ENCODE measurements at regions not wholly inside any gene's neighbourhood (a gene's known extent, or its start where the extent isn't known, plus 50 kb on each side); places are given as distances from the start of the nearest gene placed in this dataset.

DNA sequence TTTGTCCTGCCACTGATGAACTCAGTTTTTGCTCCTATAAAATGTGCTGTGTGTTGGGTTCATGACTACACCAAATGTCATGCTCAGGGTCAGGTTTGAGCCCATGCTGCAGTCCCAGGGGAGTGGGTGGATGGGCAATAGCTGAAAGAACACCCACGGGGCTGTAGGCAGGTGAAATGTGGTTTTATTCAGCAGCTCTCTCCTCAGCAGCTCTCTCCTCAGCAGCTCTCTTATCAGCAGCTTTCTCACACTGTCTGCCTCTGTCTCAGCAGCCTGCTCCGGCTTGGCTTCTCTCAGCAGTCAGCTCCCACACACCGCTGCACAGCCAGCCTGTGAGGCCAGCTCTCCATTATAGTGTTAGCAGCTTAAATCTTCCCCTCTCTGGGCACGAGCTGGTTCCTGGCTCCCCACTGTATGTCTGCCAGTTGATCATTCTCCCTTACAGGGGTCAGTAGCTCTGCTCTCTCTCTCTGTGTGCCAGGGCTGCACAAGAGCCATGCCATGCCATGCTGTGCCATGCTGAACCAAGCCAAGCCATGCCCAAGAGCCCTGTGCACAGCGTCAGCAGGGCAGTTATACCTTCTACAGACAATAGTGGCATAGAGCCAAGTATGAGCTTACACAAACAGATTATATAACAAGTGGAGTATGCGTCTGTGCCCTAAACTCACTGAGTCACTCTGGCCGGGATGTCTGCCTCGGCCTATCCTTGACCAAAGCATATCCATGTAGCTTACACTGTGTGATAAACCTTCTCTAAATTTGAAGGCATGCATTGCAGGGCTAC is 303.3 kb upstream of the TMPO start:
- WGBS (ENCODE audit: extremely low coverage, insufficient coverage, low lambda C conversion rate), result no CpG with 5 or more reads among the region's 8 CpGs
- Histone ChIP-seq H4K5ac (ENCODE audit: low read length) (no peak overlapping the region), H3K36me3 (ENCODE audit: control insufficient read depth, insufficient read depth, low read length) (no peaks in the 10 kb centered on the region), H3K4ac (ENCODE audit: low read depth, low read length) (no peak overlapping the region), H3K56ac (ENCODE audit: low read length) (no peak overlapping the region), H3K79me1 (ENCODE audit: low read length) (no peaks in the 10 kb centered on the region), H2BK15ac (replicated peaks; ENCODE audit: low read depth) (no peak overlapping the region), H2AK5ac (ENCODE audit: low read length) (peak overlapping the region; percentile 45), H2BK5ac (ENCODE audit: low read length) (no peak overlapping the region), H3K9ac (ENCODE audit: low read length) (no peak overlapping the region), H3K18ac (ENCODE audit: low read length) (no peak overlapping the region), H4K8ac (ENCODE audit: low read depth, low read length) (no peak overlapping the region), H3K4me3 (ENCODE audit: low read length) (no peak overlapping the region), H3K23ac (ENCODE audit: low read length) (no peak overlapping the region), H3K4me2 (ENCODE audit: low read length) (no peak overlapping the region), H3K27ac (ENCODE audit: low read depth, low read length) (no peak overlapping the region), H3K79me2 (ENCODE audit: control insufficient read depth, insufficient read depth, low read length) (no peaks in the 10 kb centered on the region), H2BK120ac (ENCODE audit: low read depth, low read length) (no peak overlapping the region), H3K4me1 (ENCODE audit: control insufficient read depth, low read depth, low read length) (peaks cover 6% of the 10 kb centered on the region), H3K27me3 (ENCODE audit: insufficient read depth, low read length, poor library complexity) (no peaks in the 10 kb centered on the region)
- no peak for DNase-seq

- Histone ChIP-seq H2BK5ac (ENCODE audit: low read length) (no peak overlapping the region), H2BK120ac (ENCODE audit: low read depth, low read length) (no peak overlapping the region), H3K56ac (ENCODE audit: low read length) (no peak overlapping the region), H3K79me2 (ENCODE audit: control insufficient read depth, insufficient read depth, low read length) (no peaks in the 10 kb centered on the region), H3K23ac (ENCODE audit: low read length) (no peak overlapping the region), H4K8ac (ENCODE audit: low read depth, low read length) (no peak overlapping the region), H3K4me3 (ENCODE audit: low read length) (no peak overlapping the region), H3K4ac (ENCODE audit: low read depth, low read length) (peak overlapping the region; percentile 8), H3K79me1 (ENCODE audit: low read length) (no peaks in the 10 kb centered on the region), H3K18ac (ENCODE audit: low read length) (peak overlapping the region; percentile 46), H3K27me3 (ENCODE audit: insufficient read depth, low read length, poor library complexity) (no peaks in the 10 kb centered on the region), H3K4me2 (ENCODE audit: low read length) (no peak overlapping the region), H3K4me1 (ENCODE audit: control insufficient read depth, low read depth, low read length) (peaks cover 6% of the 10 kb centered on the region), H3K9ac (ENCODE audit: low read length) (no peak overlapping the region), H2BK15ac (replicated peaks; ENCODE audit: low read depth) (no peak overlapping the region), H4K5ac (ENCODE audit: low read length) (no peak overlapping the region), H3K27ac (ENCODE audit: low read depth, low read length) (no peak overlapping the region), H3K36me3 (ENCODE audit: control insufficient read depth, insufficient read depth, low read length) (no peaks in the 10 kb centered on the region), H2AK5ac (ENCODE audit: low read length) (no peak overlapping the region)
- DNase-seq, result peak; percentile 71
- WGBS (ENCODE audit: extremely low coverage, insufficient coverage, low lambda C conversion rate), result no CpG with 5 or more reads among the region's 6 CpGs
Observed at GRCh38 chr12:98213556-98213955, 301.8 kb upstream of the TMPO start.

DNA sequence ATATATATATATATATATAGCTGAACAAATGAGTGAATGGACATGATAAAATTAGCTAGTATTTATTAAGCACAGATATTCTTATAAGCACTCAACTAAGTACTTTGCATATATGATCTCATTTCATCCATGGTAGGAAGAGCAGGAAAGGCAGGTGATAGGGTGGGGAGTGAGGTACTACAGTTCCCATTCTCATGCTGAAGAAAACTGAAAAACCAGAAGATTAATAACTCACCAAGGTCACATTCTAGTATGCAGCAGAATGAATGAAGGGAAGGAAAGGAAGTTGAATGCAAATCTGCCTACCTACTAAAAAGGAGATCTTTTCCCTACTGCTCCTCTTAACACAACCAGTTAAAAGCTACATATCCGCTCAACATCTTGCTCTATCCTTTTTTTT is 298.1 kb upstream of the TMPO start:
- Histone ChIP-seq H3K79me2 (ENCODE audit: control insufficient read depth, insufficient read depth, low read length) (no peaks in the 10 kb centered on the region), H2BK15ac (replicated peaks; ENCODE audit: low read depth) (no peak overlapping the region), H3K4me2 (ENCODE audit: low read length) (no peak overlapping the region), H2AK5ac (ENCODE audit: low read length) (no peak overlapping the region), H3K23ac (ENCODE audit: low read length) (no peak overlapping the region), H2BK120ac (ENCODE audit: low read depth, low read length) (no peak overlapping the region), H3K4me3 (ENCODE audit: low read length) (no peak overlapping the region), H3K9ac (ENCODE audit: low read length) (no peak overlapping the region), H3K56ac (ENCODE audit: low read length) (no peak overlapping the region), H4K5ac (ENCODE audit: low read length) (no peak overlapping the region), H3K4me1 (ENCODE audit: control insufficient read depth, low read depth, low read length) (peaks cover 6% of the 10 kb centered on the region), H2BK5ac (ENCODE audit: low read length) (no peak overlapping the region), H4K8ac (ENCODE audit: low read depth, low read length) (no peak overlapping the region), H3K4ac (ENCODE audit: low read depth, low read length) (no peak overlapping the region), H3K27me3 (ENCODE audit: insufficient read depth, low read length, poor library complexity) (no peaks in the 10 kb centered on the region), H3K27ac (ENCODE audit: low read depth, low read length) (no peak overlapping the region), H3K18ac (ENCODE audit: low read length) (no peak overlapping the region), H3K36me3 (ENCODE audit: control insufficient read depth, insufficient read depth, low read length) (no peaks in the 10 kb centered on the region), H3K79me1 (ENCODE audit: low read length) (no peaks in the 10 kb centered on the region)
- no CpG with 5 or more reads among the region's 1 CpG for WGBS (ENCODE audit: extremely low coverage, insufficient coverage, low lambda C conversion rate)
- DNase-seq, result no peak

DNA sequence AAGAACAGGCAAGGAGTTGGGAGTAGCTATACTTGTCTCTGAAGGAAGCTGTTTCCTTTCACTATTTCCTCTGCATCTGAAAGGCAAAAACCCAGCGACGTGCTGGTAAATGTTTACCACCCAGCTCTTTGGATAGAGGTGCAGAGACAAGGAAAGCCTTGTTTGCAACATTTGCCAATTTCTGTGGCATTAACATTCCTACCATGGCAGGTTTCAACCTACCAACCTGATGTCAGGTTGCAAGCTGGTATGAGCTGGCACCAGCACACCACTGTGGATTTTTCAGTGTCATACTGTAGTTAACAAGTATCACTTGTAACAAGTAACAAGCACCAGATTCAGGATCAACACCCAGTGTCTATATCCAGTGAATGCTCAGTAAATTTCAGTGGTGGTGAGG is 294.8 kb upstream of the TMPO start:
- Histone ChIP-seq H4K8ac (ENCODE audit: low read depth, low read length) (no peak overlapping the region), H2AK5ac (ENCODE audit: low read length) (peak overlapping the region; percentile 2), H3K79me1 (ENCODE audit: low read length) (no peaks in the 10 kb centered on the region), H3K79me2 (ENCODE audit: control insufficient read depth, insufficient read depth, low read length) (no peaks in the 10 kb centered on the region), H2BK120ac (ENCODE audit: low read depth, low read length) (no peak overlapping the region), H3K18ac (ENCODE audit: low read length) (peak overlapping the region; percentile 29), H3K36me3 (ENCODE audit: control insufficient read depth, insufficient read depth, low read length) (no peaks in the 10 kb centered on the region), H3K4me3 (ENCODE audit: low read length) (no peak overlapping the region), H3K56ac (ENCODE audit: low read length) (no peak overlapping the region), H3K23ac (ENCODE audit: low read length) (no peak overlapping the region), H3K27me3 (ENCODE audit: insufficient read depth, low read length, poor library complexity) (no peaks in the 10 kb centered on the region), H2BK5ac (ENCODE audit: low read length) (no peak overlapping the region), H3K4me1 (ENCODE audit: control insufficient read depth, low read depth, low read length) (no peaks in the 10 kb centered on the region), H3K9ac (ENCODE audit: low read length) (no peak overlapping the region), H3K27ac (ENCODE audit: low read depth, low read length) (no peak overlapping the region), H4K5ac (ENCODE audit: low read length) (no peak overlapping the region), H3K4ac (ENCODE audit: low read depth, low read length) (no peak overlapping the region), H2BK15ac (replicated peaks; ENCODE audit: low read depth) (no peak overlapping the region), H3K4me2 (ENCODE audit: low read length) (no peak overlapping the region)
- WGBS (ENCODE audit: extremely low coverage, insufficient coverage, low lambda C conversion rate), result no CpG with 5 or more reads among the region's 2 CpGs
- DNase-seq, result no peak

GRCh38 chr12:98221243-98221808 is 294.1 kb upstream of the TMPO start:
- H3K56ac ChIP-seq (ENCODE audit: low read length), result no peak overlapping the region
- no peak overlapping the region for H2BK15ac ChIP-seq (replicated peaks; ENCODE audit: low read depth)
- H4K8ac ChIP-seq (ENCODE audit: low read depth, low read length), result no peak overlapping the region
- no CpG with 5 or more reads among the region's 8 CpGs for WGBS (ENCODE audit: extremely low coverage, insufficient coverage, low lambda C conversion rate)
- no peak overlapping the region for H3K4me2 ChIP-seq (ENCODE audit: low read length)
- H2AK5ac ChIP-seq (ENCODE audit: low read length), result no peak overlapping the region
- no peak overlapping the region for H3K4ac ChIP-seq (ENCODE audit: low read depth, low read length)
- no peaks in the 10 kb centered on the region for H3K79me1 ChIP-seq (ENCODE audit: low read length)
- H3K9ac ChIP-seq (ENCODE audit: low read length), result no peak overlapping the region
- no peak overlapping the region for H3K23ac ChIP-seq (ENCODE audit: low read length)
- H4K5ac ChIP-seq (ENCODE audit: low read length), result no peak overlapping the region
- H2BK120ac ChIP-seq (ENCODE audit: low read depth, low read length), result no peak overlapping the region
- H3K4me3 ChIP-seq (ENCODE audit: low read length), result no peak overlapping the region
- H3K18ac ChIP-seq (ENCODE audit: low read length), result peak overlapping the region; percentile 29
- H3K27ac ChIP-seq (ENCODE audit: low read depth, low read length), result no peak overlapping the region
- no peaks in the 10 kb centered on the region for H3K36me3 ChIP-seq (ENCODE audit: control insufficient read depth, insufficient read depth, low read length)
- H2BK5ac ChIP-seq (ENCODE audit: low read length), result no peak overlapping the region
- no peaks in the 10 kb centered on the region for H3K79me2 ChIP-seq (ENCODE audit: control insufficient read depth, insufficient read depth, low read length)
- no peaks in the 10 kb centered on the region for H3K27me3 ChIP-seq (ENCODE audit: insufficient read depth, low read length, poor library complexity)
- H3K4me1 ChIP-seq (ENCODE audit: control insufficient read depth, low read depth, low read length), result no peaks in the 10 kb centered on the region
- peak; percentile 29 for DNase-seq

Data from mesendoderm (in vitro differentiated cells).